Neutrophil (primary cell): ENCODE measurements at regions not wholly inside any gene's neighbourhood (a gene's known extent, or its start where the extent isn't known, plus 50 kb on each side); places are given as distances from the start of the nearest gene placed in this dataset.

Experiments
- H3K27ac ChIP-seq: fragments of 200-600 bp; sonication (generic); 2 replicates; pipeline ENCODE4 v1.5.1; 2016; ENCODE audit warnings: mild to moderate bottlenecking, moderate library complexity
- H3K27me3 ChIP-seq: fragments of 200-600 bp; sonication (generic); 2 replicates; pipeline ENCODE4 v1.6.0; 2016; ENCODE audit warnings: mild to moderate bottlenecking
- H3K36me3 ChIP-seq: fragments of 200-600 bp; sonication (generic); 2 replicates; pipeline ENCODE4 v1.5.1; 2017
- H3K4me1 ChIP-seq, 2 experiments: fragments of 200-600 bp in 1 of 2; sonication (generic) in 1 of 2; 1 replicate in 1 of 2; 2 replicates in 1 of 2; pipeline versions ENCODE4 v1.5.1 to v1.6.1; 2013 to 2016; ENCODE audit warnings: low read depth in 1 of 2, low read length in 1 of 2, mild to moderate bottlenecking in 1 of 2, moderate library complexity in 1 of 2; ENCODE audit not compliant: control insufficient read depth in 1 of 2, insufficient read depth in 1 of 2
- H3K4me3 ChIP-seq, 2 experiments: fragments of 200-600 bp in 1 of 2; sonication (generic) in 1 of 2; 1 replicate in 1 of 2; 2 replicates in 1 of 2; pipeline ENCODE4 v1.5.1; 2013 to 2016; ENCODE audit warnings: low read depth in 1 of 2, low read length in 1 of 2, mild to moderate bottlenecking in 1 of 2, moderate library complexity in 1 of 2
- H3K9me3 ChIP-seq: fragments of 200-600 bp; sonication (generic); 2 replicates; pipeline ENCODE4 v1.5.1; 2016
- CTCF ChIP-seq: fragments of 200-600 bp; sonication (generic); IDR thresholded peaks from 2 replicates; pipeline ENCODE4 v1.5.1; 2016; ENCODE audit warnings: antibody characterized with exemption

DNA sequence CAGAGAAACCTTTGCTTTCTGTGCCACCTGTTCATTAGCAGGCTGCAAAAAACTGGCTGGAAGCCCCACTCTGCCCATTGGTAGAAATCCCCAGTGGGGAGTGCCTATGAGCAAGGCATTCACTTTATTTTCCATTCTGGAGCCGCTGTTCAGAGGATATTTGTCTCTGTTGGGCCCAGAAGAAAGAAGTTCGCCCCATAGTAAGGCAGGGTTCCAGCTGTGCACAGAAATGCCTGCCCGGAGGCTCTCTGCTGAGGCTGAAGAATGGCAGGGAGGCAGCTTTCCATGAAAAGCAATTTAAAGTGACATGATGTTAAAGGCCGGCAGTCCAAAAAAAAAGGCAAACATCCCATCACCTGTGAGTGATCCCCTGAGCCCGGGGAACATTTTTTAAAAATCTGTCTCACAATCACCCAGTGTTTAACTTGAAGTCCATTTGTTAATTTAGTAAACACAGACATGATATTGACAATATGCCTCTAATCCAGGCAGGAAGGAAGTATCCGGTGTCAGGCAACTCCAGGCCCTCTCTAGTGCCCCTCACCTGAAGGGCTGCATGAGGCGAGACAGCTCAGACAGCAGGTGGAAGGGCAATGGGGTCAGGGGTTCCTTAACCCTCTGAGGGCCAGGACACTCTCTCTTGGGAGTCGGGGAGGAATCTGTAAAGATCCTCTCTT is 265.1 kb upstream of the SIX2 start:
- no peak overlapping the region for H3K27ac ChIP-seq
- H3K27me3 ChIP-seq, result no peaks in the 10 kb centered on the region
- no peaks in the 10 kb centered on the region for H3K4me1 ChIP-seq
- no peaks in the 10 kb centered on the region for H3K36me3 ChIP-seq
- H3K9me3 ChIP-seq, result no peaks in the 10 kb centered on the region
- H3K4me3 ChIP-seq, result no peak overlapping the region
- TF ChIP-seq CTCF, result no peak

- Histone ChIP-seq H3K27me3 (no peaks in the 10 kb centered on the region), H3K27ac (no peak overlapping the region), H3K4me3 (no peak overlapping the region), H3K36me3 (no peaks in the 10 kb centered on the region), H3K9me3 (no peaks in the 10 kb centered on the region), H3K4me1 (no peaks in the 10 kb centered on the region)
- TF ChIP-seq CTCF, result no peak
These were observed 264.4 kb upstream of the SIX2 start for GRCh38 chr2:45273412-45274249.

GRCh38 chr2:45272549-45273265 is 263.5 kb upstream of the SIX2 start:
- no peaks in the 10 kb centered on the region for H3K9me3 ChIP-seq
- no peak for TF ChIP-seq CTCF
- no peak overlapping the region for H3K27ac ChIP-seq
- no peak overlapping the region for H3K4me3 ChIP-seq
- H3K27me3 ChIP-seq, result no peaks in the 10 kb centered on the region
- H3K36me3 ChIP-seq, result no peaks in the 10 kb centered on the region
- no peaks in the 10 kb centered on the region for H3K4me1 ChIP-seq

GRCh38 chr2:45269149-45269793 is 260.0 kb upstream of the SIX2 start:
- no peak for TF ChIP-seq CTCF
- Histone ChIP-seq H3K27me3 (no peaks in the 10 kb centered on the region), H3K4me1 (no peaks in the 10 kb centered on the region), H3K27ac (no peak overlapping the region), H3K9me3 (no peaks in the 10 kb centered on the region), H3K36me3 (no peaks in the 10 kb centered on the region), H3K4me3 (no peak overlapping the region)

GRCh38 chr2:45268631-45269030 is 259.4 kb upstream of the SIX2 start:
- H3K9me3 ChIP-seq, result no peaks in the 10 kb centered on the region
- no peaks in the 10 kb centered on the region for H3K36me3 ChIP-seq
- H3K4me3 ChIP-seq, result no peak overlapping the region
- H3K4me1 ChIP-seq, result no peaks in the 10 kb centered on the region
- no peak for TF ChIP-seq CTCF
- H3K27ac ChIP-seq, result no peak overlapping the region
- peaks cover 6% of the 10 kb centered on the region for H3K27me3 ChIP-seq
